ENCODE measurements at regions not wholly inside any gene's neighbourhood (a gene's known extent, or its start where the extent isn't known, plus 50 kb on each side); places are given as distances from the start of the nearest gene placed in this dataset.

DNA sequence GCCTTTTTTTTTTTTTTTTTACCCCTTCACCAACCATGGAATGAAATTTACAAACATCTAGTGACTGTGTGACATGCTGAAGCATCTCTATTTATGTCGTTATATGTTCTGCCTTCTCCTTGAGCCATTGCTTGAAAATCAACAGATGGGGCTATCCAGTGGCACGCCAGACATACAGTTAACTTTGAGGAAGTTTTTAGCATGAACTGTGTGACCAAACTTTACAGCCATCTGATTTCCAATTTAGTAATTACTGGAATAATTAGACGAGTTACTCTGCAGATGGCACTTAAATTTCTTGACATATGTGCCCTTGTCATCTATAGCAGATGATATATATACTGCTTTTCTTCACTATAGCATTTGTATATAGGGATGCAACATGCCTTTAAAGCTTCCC, 192.1 kb downstream of the SNAPC1 start:
- no peak overlapping the region for H3K4me3 ChIP-seq (ENCODE audit: low read length)
- H3K27me3 ChIP-seq (ENCODE audit: insufficient read depth, low read length), result peaks cover 16% of the 10 kb centered on the region
- H3K4me1 ChIP-seq (ENCODE audit: insufficient read depth, low read length), result no peaks in the 10 kb centered on the region
- peaks cover 7% of the 10 kb centered on the region for H3K9me3 ChIP-seq (ENCODE audit: low read depth, low read length)

DNA sequence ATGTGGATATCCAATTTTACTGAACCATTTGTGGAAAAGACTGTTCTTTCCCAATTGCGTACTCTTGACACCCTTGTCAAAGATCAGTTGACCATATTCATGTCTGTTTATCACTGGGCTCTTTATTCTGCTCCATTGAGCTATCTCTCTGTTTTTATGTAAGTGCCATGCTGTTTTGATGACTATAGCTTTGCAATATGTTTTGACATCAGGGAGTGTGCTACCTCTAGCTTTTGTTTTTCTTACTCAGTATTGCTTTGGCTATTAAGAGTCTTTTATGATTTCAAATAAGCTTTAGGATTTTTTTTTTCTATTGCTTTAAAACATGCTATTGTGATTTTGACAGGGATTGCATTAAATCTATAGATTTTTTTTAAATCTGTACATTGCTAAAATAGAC, 194.3 kb downstream of the SNAPC1 start:
- Histone ChIP-seq H3K4me3 (ENCODE audit: low read length) (no peak overlapping the region), H3K27me3 (ENCODE audit: insufficient read depth, low read length) (peaks cover 17% of the 10 kb centered on the region), H3K4me1 (ENCODE audit: insufficient read depth, low read length) (no peaks in the 10 kb centered on the region), H3K9me3 (ENCODE audit: low read depth, low read length) (peaks cover 7% of the 10 kb centered on the region)

DNA sequence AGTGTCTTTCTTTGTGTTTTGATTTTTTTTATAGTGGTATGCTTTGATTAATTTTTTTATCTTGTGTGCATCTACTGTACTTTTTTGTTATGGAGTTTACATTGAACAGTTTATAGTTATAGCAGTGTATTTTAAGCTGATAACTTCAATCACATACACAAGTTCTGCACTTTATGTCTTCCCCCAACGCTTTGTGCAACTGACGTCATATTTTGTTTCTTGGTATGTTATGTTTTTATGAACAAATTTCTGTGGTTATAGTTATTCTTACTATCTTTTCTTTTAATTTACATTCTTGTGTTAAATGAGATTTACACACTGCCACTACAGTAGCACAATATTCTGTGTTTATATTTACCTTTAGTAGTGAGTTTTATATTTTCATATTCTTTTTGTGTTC, 197.1 kb downstream of the SNAPC1 start:
- Histone ChIP-seq H3K4me3 (ENCODE audit: low read length) (no peak overlapping the region), H3K9me3 (ENCODE audit: low read depth, low read length) (peaks cover 7% of the 10 kb centered on the region)

GRCh38 chr14:61961369-61961768, 199.1 kb downstream of the SNAPC1 start:
- H3K9me3 ChIP-seq (ENCODE audit: low read depth, low read length), result peaks cover 4% of the 10 kb centered on the region
- no peaks in the 10 kb centered on the region for H3K4me1 ChIP-seq (ENCODE audit: insufficient read depth, low read length)
- no peak overlapping the region for H3K4me3 ChIP-seq (ENCODE audit: low read length)
- peaks cover 7% of the 10 kb centered on the region for H3K27me3 ChIP-seq (ENCODE audit: insufficient read depth, low read length)

More for the DNA sequence above, 197.1 kb downstream of the SNAPC1 start:
- Histone ChIP-seq H3K27me3 (ENCODE audit: insufficient read depth, low read length) (peaks cover 12% of the 10 kb centered on the region), H3K4me1 (ENCODE audit: insufficient read depth, low read length) (no peaks in the 10 kb centered on the region)

DNA sequence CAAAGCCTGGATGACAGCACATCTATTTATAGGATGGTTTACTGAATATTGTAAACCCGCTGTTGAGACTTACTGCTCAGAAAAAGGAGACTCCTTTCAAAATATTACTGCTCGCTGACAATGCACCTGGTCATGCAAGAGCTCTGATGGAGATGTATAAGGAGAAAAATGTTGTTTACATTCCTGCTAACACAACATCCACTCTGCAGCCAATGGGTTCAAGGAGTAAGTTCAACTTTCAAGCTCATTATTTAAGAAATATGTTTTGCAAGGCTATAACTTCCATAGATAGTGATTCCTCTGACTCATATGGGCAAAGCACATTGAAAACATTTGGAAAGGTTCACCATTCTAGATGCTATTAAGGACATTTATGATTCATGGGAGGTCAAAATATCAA, 201.7 kb downstream of the SNAPC1 start:
- H3K4me1 ChIP-seq (ENCODE audit: insufficient read depth, low read length), result no peaks in the 10 kb centered on the region
- no peak overlapping the region for H3K4me3 ChIP-seq (ENCODE audit: low read length)

GRCh38 chr14:61965030-61965745, 203.0 kb downstream of the SNAPC1 start:
- Histone ChIP-seq H3K4me1 (ENCODE audit: insufficient read depth, low read length) (no peaks in the 10 kb centered on the region), H3K4me3 (ENCODE audit: low read length) (no peak overlapping the region), H3K9me3 (ENCODE audit: low read depth, low read length) (no peaks in the 10 kb centered on the region), H3K27me3 (ENCODE audit: insufficient read depth, low read length) (no peaks in the 10 kb centered on the region)

More for the DNA sequence above, 201.7 kb downstream of the SNAPC1 start:
- peaks cover 2% of the 10 kb centered on the region for H3K27me3 ChIP-seq (ENCODE audit: insufficient read depth, low read length)
- H3K9me3 ChIP-seq (ENCODE audit: low read depth, low read length), result no peaks in the 10 kb centered on the region

GRCh38 chr14:61968207-61968606, 206.0 kb downstream of the SNAPC1 start:
- Histone ChIP-seq H3K9me3 (ENCODE audit: low read depth, low read length) (no peaks in the 10 kb centered on the region), H3K4me3 (ENCODE audit: low read length) (no peak overlapping the region), H3K4me1 (ENCODE audit: insufficient read depth, low read length) (no peaks in the 10 kb centered on the region), H3K27me3 (ENCODE audit: insufficient read depth, low read length) (no peaks in the 10 kb centered on the region)

- Histone ChIP-seq H3K4me1 (ENCODE audit: insufficient read depth, low read length) (no peaks in the 10 kb centered on the region), H3K27me3 (ENCODE audit: insufficient read depth, low read length) (no peaks in the 10 kb centered on the region), H3K9me3 (ENCODE audit: low read depth, low read length) (no peaks in the 10 kb centered on the region), H3K4me3 (ENCODE audit: low read length) (no peak overlapping the region)
Measured at GRCh38 chr14:61972711-61973110, 210.5 kb downstream of the SNAPC1 start.

GRCh38 chr14:61973981-61974380, 211.8 kb downstream of the SNAPC1 start:
- Histone ChIP-seq H3K27me3 (ENCODE audit: insufficient read depth, low read length) (no peaks in the 10 kb centered on the region), H3K4me1 (ENCODE audit: insufficient read depth, low read length) (no peaks in the 10 kb centered on the region), H3K4me3 (ENCODE audit: low read length) (no peak overlapping the region), H3K9me3 (ENCODE audit: low read depth, low read length) (no peaks in the 10 kb centered on the region)

DNA sequence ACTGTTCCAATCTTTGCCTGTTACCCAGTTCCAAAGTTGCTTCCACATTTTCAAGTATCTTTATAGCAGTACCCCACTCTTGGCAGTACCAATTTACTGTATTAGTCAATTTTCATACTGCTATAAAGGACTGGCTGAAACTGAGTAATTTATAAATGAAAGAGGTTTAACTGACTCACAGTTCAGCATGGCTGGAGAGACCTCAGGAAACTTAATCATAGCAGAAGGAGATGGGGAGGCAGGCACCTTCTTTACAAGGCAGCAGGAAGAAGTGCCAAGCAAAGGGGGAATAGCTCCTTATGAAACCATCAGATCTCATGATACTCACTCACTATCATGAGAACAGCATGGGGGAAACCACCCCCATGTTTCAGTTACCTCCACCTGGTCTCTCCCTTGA, 215.0 kb downstream of the SNAPC1 start:
- H3K27me3 ChIP-seq (ENCODE audit: insufficient read depth, low read length), result no peaks in the 10 kb centered on the region
- no peaks in the 10 kb centered on the region for H3K9me3 ChIP-seq (ENCODE audit: low read depth, low read length)
- H3K4me3 ChIP-seq (ENCODE audit: low read length), result no peak overlapping the region

GRCh38 chr14:61988240-61988639, 226.0 kb downstream of the SNAPC1 start:
- Histone ChIP-seq H3K9me3 (ENCODE audit: low read depth, low read length) (no peaks in the 10 kb centered on the region), H3K27me3 (ENCODE audit: insufficient read depth, low read length) (no peaks in the 10 kb centered on the region), H3K4me1 (ENCODE audit: insufficient read depth, low read length) (no peaks in the 10 kb centered on the region), H3K4me3 (ENCODE audit: low read length) (no peak overlapping the region)

More for the DNA sequence above, 215.0 kb downstream of the SNAPC1 start:
- no peaks in the 10 kb centered on the region for H3K4me1 ChIP-seq (ENCODE audit: insufficient read depth, low read length)

GRCh38 chr14:61992139-61992538, 229.9 kb downstream of the SNAPC1 start:
- no peak overlapping the region for H3K4me3 ChIP-seq (ENCODE audit: low read length)
- H3K27me3 ChIP-seq (ENCODE audit: insufficient read depth, low read length), result no peaks in the 10 kb centered on the region
- no peaks in the 10 kb centered on the region for H3K9me3 ChIP-seq (ENCODE audit: low read depth, low read length)
- H3K4me1 ChIP-seq (ENCODE audit: insufficient read depth, low read length), result no peaks in the 10 kb centered on the region

GRCh38 chr14:61992926-61993325, 230.7 kb downstream of the SNAPC1 start:
- no peaks in the 10 kb centered on the region for H3K27me3 ChIP-seq (ENCODE audit: insufficient read depth, low read length)
- no peaks in the 10 kb centered on the region for H3K9me3 ChIP-seq (ENCODE audit: low read depth, low read length)
- H3K4me3 ChIP-seq (ENCODE audit: low read length), result no peak overlapping the region
- no peaks in the 10 kb centered on the region for H3K4me1 ChIP-seq (ENCODE audit: insufficient read depth, low read length)

DNA sequence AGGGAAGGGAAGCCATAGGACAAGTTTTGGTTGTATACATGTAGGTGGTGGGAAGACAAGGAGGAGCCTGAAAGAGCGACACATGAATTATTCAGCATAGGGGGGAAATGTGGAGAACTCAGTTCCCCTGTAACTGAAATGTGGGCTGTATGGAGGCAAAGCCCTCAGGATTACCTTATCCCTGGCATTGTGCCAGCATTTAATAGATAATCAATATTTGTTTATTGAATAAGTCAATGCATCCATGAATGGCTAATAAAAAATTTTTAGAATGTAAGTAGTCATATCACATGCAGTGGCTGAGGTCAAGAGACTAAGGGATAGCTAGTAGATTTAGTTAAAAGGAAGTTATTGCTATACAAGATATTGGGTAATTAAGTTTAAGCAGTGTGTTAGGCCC, 232.4 kb downstream of the SNAPC1 start:
- H3K9me3 ChIP-seq (ENCODE audit: low read depth, low read length), result no peaks in the 10 kb centered on the region
- no peaks in the 10 kb centered on the region for H3K27me3 ChIP-seq (ENCODE audit: insufficient read depth, low read length)
- no peak overlapping the region for H3K4me3 ChIP-seq (ENCODE audit: low read length)
- H3K4me1 ChIP-seq (ENCODE audit: insufficient read depth, low read length), result no peaks in the 10 kb centered on the region

DNA sequence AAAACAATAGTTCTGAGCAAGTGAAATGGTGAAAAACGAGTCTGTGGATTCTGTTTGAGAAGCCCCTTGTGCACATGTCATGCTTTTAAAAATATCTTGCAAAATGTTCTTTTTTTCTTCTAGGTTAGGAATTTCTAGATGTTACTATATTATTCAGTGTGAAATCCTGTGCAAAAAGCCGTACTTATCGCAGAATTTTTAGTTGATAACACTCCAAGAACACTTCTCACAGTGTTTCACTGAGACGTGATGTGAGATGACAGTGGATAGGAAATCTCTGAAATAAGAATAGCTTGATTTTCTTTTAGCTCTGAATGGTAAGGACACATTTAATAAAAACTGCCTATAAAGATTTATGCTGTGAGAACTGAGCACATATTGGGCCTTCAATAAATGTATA, 234.5 kb downstream of the SNAPC1 start:
- H3K4me3 ChIP-seq (ENCODE audit: low read length), result no peak overlapping the region
- H3K9me3 ChIP-seq (ENCODE audit: low read depth, low read length), result no peaks in the 10 kb centered on the region
- H3K4me1 ChIP-seq (ENCODE audit: insufficient read depth, low read length), result no peaks in the 10 kb centered on the region
- H3K27me3 ChIP-seq (ENCODE audit: insufficient read depth, low read length), result no peaks in the 10 kb centered on the region

GRCh38 chr14:61997161-61997560, 234.9 kb downstream of the SNAPC1 start:
- Histone ChIP-seq H3K9me3 (ENCODE audit: low read depth, low read length) (no peaks in the 10 kb centered on the region), H3K4me1 (ENCODE audit: insufficient read depth, low read length) (no peaks in the 10 kb centered on the region), H3K4me3 (ENCODE audit: low read length) (no peak overlapping the region), H3K27me3 (ENCODE audit: insufficient read depth, low read length) (peaks cover under 1% of the 10 kb centered on the region)
